GM19395 (cell line): ENCODE measurements at regions not wholly inside any gene's neighbourhood (a gene's known extent, or its start where the extent isn't known, plus 50 kb on each side); places are given as distances from the start of the nearest gene placed in this dataset.

Experiments used
- ATAC-seq: cut with Tn5 transposase; IDR thresholded peaks from one replicate; pipeline ENCODE4 v1.9.1; 2021; ENCODE audit warnings: mild to moderate bottlenecking, moderate library complexity; ENCODE audit not compliant: unreplicated experiment

GRCh38 chr1:216785737-216786136 lies 62.5 kb upstream of the ESRRG start:
- ATAC-seq = no peak

- no peak for ATAC-seq
Observed at GRCh38 chr1:216785221-216785620, 62.0 kb upstream of the ESRRG start.

GRCh38 chr1:216779686-216780085 lies 56.5 kb upstream of the ESRRG start:
- no peak for ATAC-seq

- ATAC-seq = no peak
Observed at GRCh38 chr1:216778737-216779136, 55.5 kb upstream of the ESRRG start.

GRCh38 chr1:216777148-216777547 lies 53.9 kb upstream of the ESRRG start:
- no peak for ATAC-seq
